ENCODE measurements at regions not wholly inside any gene's neighbourhood (a gene's known extent, or its start where the extent isn't known, plus 50 kb on each side); places are given as distances from the start of the nearest gene placed in this dataset.
A peak's percentile ranks its signal among the peaks of the same experiment; 100 is the strongest.
"Not testable (repeated sequence)": the region's sequence is repeated elsewhere in the genome, so short reads cannot be mapped to it uniquely, and the experiment has no call there.

GRCh38 chr1:80540596-80540995 lies 1260.1 kb upstream of the ADGRL2 start:
- DNase-seq: no peak

- no peak for DNase-seq
Observed at GRCh38 chr1:80540149-80540548, 1260.6 kb upstream of the ADGRL2 start.

- not testable (repeated sequence) for DNase-seq
Observed at GRCh38 chr1:80539298-80539697, 1261.4 kb upstream of the ADGRL2 start.

- no peak for DNase-seq
Observed at GRCh38 chr1:80536461-80536860, 1264.3 kb upstream of the ADGRL2 start.

GRCh38 chr1:80535466-80535865 lies 1265.3 kb upstream of the ADGRL2 start:
- no peak for DNase-seq

GRCh38 chr1:80534606-80535360 lies 1266.0 kb upstream of the ADGRL2 start:
- no peak for DNase-seq

- no peak for DNase-seq
Observed at GRCh38 chr1:80533775-80534334, 1266.9 kb upstream of the ADGRL2 start.

- DNase-seq: no peak
Observed at GRCh38 chr1:80533093-80533492, 1267.6 kb upstream of the ADGRL2 start.

- no peak for DNase-seq
Observed at GRCh38 chr1:80531182-80531581, 1269.6 kb upstream of the ADGRL2 start.

GRCh38 chr1:80529546-80529945 lies 1271.2 kb upstream of the ADGRL2 start:
- no peak for DNase-seq

GRCh38 chr1:80523861-80524260 lies 1276.9 kb upstream of the ADGRL2 start:
- DNase-seq: no peak

- DNase-seq: not testable (repeated sequence)
Observed at GRCh38 chr1:80523071-80523470, 1277.7 kb upstream of the ADGRL2 start.

GRCh38 chr1:80520949-80521348 lies 1279.8 kb upstream of the ADGRL2 start:
- DNase-seq: no peak

- no peak for DNase-seq
Observed at GRCh38 chr1:80517062-80517461, 1283.7 kb upstream of the ADGRL2 start.

- DNase-seq: no peak
Observed at GRCh38 chr1:80509965-80510522, 1290.7 kb upstream of the ADGRL2 start.

- no peak for DNase-seq
Observed at GRCh38 chr1:80506216-80506615, 1294.5 kb upstream of the ADGRL2 start.

- no peak for DNase-seq
Observed at GRCh38 chr1:80498673-80499072, 1302.1 kb upstream of the ADGRL2 start.

- no peak for DNase-seq
Observed at GRCh38 chr1:80495806-80496205, 1304.9 kb upstream of the ADGRL2 start.

- no peak for DNase-seq
Observed at GRCh38 chr1:80472145-80472544, 1328.6 kb upstream of the ADGRL2 start.

- no peak for DNase-seq
Observed at GRCh38 chr1:80468356-80468755, 1332.4 kb upstream of the ADGRL2 start.

GRCh38 chr1:80462006-80462405 lies 1338.7 kb upstream of the ADGRL2 start:
- DNase-seq: peak; percentile 1

GRCh38 chr1:80457409-80457808 lies 1343.3 kb upstream of the ADGRL2 start:
- no peak for DNase-seq

GRCh38 chr1:80453775-80454174 lies 1347.0 kb upstream of the ADGRL2 start:
- DNase-seq: no peak

GRCh38 chr1:80450711-80451110 lies 1350.0 kb upstream of the ADGRL2 start:
- DNase-seq: no peak

- DNase-seq: no peak
Observed at GRCh38 chr1:80448081-80448480, 1352.7 kb upstream of the ADGRL2 start.

Measured in midbrain (tissue), 1 donor.